ENCODE measurements at regions not wholly inside any gene's neighbourhood (a gene's known extent, or its start where the extent isn't known, plus 50 kb on each side); places are given as distances from the start of the nearest gene placed in this dataset.

DNA sequence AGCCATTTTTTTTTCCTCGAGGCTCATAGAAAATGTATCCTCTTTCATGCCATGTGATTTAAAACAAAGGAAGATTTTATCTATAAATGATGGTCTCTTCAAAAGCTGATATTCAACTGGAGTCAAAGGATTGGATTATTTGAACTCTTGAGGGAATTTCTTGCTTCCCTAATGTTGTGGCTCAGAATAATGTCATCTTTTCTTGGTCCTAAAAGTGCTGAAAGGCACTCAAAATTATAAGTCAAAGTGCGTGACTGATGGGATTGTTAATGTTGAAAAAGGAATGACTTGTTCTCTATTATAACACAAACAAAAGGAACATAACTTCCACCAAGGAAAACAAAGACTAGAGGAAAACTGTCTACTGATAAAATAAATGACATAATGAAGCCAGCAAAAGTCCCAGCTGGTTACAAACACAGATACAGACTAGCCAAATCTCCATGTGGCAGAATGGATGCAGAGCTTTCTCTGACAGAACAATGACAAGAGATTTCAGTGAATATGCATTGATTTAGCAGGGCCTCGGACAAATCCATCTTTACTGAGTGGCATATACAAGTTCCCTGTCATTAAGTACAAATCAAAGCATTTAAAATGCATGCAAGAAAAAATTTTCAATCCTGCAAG, 552.6 kb downstream of the GBA3 start:
- DNase-seq (ENCODE audit: low read depth): no peak

DNA sequence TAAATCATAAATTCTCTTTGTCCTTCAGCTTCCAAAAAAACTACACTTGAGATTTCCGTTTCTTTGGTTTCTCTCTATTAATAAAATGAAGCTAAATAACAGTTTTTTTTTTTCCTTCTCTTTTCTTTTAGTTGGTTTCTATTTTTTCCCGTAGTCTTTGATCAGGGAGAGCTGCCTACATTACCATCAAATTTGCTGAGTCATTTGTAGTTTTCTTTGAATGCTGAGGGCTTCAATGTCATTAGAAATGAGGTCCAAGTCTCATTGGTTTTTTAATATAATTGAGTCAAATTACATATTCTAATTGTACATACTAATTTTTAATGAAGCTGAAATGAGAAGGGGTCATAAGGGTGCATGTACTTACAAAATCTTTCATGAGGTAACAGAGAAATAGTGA, 550.2 kb downstream of the GBA3 start:
- DNase-seq (ENCODE audit: low read depth): no peak

DNA sequence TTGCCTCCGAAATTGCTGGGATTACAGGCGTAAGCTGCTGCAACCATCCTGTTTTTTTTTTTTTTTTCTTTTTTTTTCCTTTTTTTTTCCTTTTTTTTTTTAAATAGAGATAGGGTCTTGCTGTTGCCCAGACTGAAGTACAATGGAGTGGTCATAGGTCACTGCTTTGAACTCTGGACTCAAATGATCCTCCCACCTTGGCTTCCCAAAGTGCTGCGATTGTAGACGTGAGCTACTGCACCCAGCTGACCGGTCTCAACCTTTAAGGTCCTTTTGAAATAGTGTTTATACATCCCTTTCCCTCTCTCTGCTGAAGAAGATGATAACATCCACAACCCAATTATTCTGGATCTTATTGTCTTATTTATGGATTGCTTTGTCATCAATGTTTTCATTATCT, 548.7 kb downstream of the GBA3 start:
- no peak for DNase-seq (ENCODE audit: low read depth)

DNA sequence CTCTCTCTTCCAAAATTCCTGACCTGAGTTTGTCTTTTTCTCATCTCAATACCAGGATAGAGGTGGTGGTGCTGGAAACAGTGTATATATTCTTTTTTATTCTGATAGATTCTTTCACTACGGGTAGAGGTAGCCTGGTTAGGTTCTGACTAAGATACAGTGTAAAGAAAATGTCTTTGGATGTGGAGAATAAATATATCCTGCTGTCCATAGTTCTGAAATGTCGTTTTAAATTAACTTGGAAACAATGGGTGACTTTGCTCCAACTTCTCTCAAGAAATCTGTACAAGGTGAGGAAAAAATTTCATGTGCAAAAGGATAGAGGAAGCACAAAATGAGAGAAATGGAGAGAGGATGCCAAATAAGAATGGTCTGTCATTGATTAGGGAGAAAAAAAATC, 546.1 kb downstream of the GBA3 start:
- DNase-seq (ENCODE audit: low read depth): no peak

DNA sequence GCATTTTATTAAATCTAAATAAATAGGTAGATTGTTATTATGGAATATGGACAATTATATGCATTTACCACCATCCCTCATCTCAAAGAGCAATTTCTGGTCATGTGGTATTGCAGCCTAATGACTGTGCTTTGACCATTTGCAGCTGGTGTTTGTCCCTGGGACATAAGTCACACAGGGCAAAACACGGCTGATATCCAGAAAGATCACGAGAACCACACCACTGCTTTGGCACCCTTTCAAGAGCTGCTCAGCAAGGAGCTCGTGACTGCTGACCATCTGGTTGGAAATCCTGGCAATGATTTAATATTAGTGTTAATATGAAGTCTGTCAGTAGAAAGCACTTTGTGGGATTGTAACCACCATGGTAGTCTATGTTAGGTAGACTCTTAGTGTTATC, 545.0 kb downstream of the GBA3 start:
- DNase-seq (ENCODE audit: low read depth): no peak

DNA sequence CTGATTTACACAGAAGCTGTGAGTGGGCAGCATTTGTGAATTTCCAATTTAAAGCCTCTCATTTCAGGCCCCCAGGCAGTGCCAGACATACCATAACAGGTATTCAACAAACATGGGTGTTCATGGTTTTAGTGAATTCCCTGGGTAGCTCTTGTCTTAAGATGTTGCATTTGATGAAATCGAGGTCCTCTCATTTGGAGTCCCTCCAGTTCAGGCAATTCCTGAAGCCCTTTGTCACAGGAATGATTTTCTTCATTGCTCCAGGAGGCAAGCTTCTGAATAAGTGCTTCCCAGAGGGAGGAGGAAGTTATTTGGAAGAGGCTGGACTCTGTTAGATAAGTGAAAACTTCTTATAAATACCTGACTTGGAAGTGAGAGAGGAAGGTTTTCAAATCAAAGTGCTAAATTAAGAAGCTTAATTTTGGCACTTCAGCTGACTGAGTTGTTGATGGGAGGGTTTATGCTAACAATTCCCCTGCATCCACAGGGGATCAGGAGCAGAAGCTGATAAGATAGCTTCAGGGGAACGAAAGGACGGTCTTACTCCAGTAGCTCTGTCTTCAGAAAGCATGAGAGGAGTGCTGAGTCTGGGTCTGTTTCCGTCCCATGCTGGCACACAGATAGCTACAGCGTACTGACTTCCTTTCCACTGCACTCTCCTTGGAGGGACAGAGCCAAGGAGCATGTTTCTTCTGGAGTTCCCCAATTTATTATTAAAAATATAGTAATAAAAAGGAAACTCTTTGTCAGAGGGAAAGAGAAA, 543.1 kb downstream of the GBA3 start:
- DNase-seq (ENCODE audit: low read depth): no peak

DNA sequence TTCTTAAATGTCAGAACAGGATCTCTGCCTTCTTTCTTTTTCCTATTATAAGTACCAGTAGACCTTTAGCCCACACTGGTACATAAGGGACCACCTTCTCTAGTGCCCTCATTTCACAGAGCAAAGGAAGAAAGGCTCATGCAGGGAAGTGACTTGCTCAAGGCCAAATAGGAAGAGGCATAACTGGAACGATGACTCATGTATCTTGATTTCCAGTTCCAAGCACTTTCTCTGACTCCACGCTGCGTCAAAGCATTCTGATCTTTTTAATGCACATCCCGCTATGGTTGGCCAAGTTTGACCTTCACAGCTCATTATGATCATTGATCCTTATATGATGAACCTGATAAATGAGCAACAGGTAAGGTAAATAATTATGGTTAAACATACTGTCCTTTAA, 542.0 kb downstream of the GBA3 start:
- DNase-seq (ENCODE audit: low read depth): no peak

DNA sequence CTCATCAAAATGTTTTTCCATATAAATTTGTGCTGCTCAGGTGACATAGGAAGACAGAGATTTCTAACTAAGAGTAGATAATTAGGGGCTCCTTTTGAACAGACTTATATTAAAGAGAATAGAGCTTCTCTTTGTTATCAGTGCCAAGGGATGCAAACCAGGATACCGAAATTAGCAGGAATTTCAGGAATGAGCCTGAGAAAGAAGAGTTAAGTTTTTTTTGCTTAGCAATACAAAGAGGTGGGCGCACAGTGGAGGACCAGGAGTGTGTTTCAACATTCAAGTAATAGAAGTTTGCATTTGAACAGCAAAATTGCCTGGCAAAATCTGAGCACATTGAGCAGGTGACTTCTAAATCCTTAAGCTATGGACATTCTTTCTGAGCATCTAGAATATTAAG, 541.3 kb downstream of the GBA3 start:
- no peak for DNase-seq (ENCODE audit: low read depth)

DNA sequence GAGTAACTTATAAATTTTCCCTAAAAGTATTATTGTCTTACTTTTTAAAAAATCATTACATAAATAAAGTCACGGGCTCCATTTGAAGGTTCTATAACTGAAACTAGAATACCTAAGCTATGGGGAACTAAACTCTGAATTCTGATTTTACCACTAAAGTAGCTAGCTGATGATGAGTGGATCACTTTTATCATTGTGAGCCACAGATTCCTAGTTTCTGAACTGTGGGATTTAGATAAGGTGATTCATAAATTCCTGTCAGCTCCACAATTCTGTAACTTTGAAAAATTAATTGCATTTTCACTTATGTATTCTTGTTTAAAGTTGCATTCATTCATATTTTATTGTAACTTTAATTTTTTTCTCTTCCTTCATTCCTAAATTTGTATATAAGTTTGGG, 540.9 kb downstream of the GBA3 start:
- DNase-seq (ENCODE audit: low read depth): no peak

DNA sequence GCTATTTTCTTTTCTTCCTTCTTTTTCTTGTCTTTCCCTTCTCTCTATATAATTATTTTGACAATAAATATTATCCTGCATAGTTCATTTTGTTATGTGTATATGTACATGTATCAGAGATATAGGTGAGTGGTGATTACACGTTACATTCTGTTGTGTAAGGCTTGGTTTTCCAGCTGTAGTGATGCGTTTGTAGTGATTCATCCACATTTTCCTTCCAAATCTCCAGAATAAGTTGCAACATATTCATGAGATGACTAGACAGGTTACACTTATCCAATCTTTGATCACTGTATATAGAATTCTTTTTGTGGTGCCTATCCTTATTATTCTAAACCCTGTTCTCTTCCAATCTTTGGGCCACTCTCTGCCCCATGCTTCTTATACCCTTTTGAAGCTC, 540.2 kb downstream of the GBA3 start:
- DNase-seq (ENCODE audit: low read depth): no peak

DNA sequence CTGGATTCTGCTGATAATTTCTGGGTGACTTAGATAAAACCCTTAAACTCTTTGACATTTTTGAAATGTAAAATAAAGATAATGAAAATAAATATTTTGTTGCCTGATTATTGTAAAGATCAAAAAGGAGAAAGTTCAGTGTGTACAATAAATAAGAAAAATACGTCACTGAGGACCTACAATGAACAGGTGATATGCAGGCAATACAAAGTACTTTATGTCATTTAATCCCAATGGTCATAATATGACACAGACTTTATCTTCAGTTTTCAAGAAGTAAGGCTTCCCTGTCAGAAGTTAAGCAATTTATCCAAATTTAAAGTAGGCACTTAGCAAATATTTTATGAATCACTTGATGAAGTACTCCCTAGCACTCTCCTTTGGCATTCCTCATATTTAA, 532.8 kb downstream of the GBA3 start:
- DNase-seq (ENCODE audit: low read depth): no peak

DNA sequence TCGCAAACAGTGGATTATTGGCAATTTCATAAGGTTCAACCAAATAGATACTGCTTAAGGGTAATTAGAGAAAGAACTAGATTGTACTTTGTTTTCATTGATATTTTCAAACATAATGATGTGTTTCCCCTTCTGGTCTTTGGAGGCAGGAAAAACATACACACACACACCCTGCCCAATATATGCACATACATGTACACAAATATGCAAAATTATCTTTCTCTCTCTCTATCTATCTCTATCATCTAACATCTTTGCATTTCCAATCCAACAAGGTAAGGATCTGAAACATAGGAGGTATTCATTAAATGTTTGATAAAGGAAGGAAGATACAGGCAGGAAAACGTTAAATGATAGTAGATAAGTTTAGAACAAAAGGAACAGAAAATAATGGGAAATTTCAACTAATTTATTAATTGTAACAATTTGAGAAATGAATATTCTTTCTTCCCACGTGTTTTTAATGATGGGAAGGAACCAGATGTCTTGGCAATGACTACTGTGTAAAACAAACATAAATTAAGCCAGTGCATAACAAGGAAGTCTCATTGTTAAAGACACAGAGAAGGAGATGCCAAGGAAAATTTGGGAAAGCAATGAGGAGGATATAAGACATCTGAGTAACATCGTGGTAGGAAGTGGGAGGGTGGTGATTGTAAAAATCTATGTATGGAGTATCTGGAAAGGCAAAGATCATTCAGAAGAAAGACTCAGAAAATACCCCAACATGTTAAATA, 532.1 kb downstream of the GBA3 start:
- DNase-seq (ENCODE audit: low read depth): no peak

DNA sequence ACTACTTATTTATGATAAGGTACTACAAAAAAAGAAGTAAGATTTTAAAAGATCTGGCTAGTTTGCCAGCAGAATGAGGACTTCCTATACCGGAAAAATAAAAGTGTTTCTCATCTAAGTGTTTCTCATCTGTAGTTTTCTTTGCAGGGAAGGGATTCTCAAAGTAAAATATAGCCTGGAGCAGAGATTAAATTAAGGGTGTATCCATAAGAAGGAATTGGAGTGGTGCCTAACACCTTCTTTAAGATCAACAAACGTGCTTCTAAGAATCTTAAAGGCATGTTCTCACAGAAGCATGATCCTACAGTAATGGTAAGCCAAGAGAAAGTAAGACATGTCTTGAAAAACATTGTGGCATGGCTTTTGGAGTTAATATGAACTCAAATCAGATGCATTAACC, 528.2 kb downstream of the GBA3 start:
- no peak for DNase-seq (ENCODE audit: low read depth)

DNA sequence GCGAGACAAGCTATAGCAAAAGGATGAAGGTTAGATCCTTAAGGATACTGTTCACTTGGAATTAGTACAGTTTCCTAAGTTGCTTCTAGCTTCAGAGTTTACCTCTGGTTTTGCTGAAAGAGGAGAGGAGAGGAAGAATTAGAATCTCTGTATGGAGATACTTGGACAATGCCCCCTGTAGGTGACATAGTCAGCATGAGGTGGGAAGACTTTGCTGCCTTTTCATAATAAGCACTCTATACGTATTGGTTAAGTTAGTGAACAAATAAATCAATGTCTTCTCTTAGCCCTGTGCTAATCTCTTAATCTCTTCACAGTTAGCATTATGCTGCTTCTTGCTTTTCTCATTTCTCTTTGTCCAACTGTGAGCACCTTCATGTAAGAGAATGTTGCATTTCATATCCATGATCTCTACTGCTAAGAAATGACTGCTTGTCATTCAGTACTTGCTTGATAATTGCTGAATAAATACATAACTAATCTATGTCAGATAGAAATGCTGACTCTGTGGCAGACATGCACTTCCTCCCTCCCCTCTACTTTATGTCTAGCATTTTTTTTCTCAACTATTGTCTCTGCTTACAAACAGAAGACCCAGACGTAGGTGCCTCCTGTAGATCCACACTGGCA, 527.2 kb downstream of the GBA3 start:
- no peak for DNase-seq (ENCODE audit: low read depth)

DNA sequence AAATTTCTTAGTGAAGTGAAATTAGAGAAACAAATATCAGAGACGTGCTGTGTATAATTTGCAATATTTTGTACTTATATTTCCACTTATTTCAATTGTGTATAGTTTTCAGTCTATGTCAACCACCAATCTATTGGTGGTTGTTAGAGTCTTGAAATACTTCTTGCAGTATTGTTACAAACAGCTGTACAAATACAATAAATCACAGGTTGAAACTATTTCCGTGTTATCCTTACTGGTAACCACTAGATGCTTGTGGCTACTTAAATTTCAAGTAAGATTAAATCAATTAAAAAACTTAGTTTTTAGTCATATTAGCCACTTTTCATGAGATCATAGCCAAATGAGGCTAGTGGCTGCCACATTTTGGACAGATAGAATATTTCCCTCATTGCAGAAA, 520.5 kb downstream of the GBA3 start:
- DNase-seq (ENCODE audit: low read depth): no peak

DNA sequence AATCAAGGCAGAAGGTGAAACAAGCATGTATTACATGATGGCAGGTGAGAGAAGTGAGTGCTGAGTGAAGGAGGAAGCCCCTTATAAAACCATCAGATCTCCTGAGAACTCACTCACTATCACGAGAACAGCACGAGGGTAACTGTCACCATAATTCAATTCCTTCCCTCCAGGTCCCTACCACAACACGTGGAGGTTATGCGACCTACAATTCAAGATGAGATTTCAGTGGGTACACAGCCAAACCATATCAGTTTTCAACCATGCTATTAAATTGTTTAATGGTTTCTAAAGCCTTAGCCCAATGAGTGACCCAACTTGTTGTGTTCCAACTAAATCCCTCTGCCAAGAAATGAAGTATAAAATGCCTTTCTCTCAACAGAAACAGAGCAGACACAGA, 519.8 kb downstream of the GBA3 start:
- no peak for DNase-seq (ENCODE audit: low read depth)

DNA sequence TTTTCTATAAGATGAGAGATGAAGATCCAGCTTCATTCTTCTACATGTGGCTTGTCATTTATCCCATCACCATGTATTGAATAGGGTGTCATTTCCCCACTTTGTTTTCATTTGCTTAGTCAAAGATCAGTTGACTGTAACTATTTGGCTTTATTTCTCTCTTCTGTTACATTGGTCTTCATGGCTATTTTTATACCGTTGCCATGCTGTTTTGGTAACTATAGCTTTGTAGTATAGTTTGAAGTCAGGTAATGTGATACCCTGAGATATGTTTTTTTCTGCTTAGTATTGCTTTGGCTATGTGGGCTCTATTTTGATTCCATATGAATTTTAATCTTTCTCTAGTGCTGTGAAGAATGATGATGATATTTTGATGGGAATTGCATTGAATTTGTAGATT, 514.3 kb downstream of the GBA3 start:
- DNase-seq (ENCODE audit: low read depth): no peak

DNA sequence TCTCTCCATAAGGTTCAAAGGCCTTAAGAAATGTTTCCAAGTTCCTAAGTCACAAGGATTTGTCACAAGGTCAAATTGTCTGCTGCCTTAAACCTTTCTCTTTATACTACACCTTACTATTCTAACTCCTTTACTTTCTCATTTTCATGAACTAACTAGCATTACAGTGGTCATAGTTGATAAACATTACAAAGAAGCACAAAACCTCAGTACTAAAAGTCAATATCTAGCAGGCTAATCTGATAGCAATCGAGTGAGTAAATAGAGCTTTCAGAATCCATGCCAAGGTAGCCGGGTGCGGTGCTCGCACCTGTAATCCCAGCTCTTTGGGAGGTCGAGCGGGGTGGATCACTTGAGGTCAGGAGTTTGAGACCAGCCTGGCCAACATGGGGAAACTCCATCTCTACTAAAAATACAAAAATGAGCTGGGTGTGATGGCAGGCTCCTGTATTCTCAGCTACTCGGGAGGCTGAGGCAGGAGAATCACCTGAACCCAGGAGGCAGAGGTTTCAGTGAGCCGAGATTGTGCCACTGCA, 510.0 kb downstream of the GBA3 start:
- no peak for DNase-seq (ENCODE audit: low read depth)

DNA sequence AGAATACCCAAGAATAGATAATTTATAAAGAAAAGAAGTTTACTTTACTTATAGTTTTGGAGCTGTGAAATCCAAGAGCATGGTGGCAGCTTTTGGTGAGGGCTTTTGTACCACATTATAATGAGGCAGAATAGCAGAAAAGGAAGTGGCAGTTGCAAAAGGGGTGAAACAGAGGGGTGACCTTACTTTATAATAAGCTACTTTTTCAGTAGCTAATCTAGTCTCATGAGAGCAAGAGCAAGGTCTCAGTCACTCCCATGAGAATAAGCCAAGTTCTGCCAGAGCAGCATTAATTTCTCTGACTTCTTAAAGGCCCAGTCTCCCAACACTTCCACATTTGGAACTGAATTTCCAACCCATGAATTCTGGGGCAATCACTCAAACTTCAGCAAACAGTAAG, 502.0 kb downstream of the GBA3 start:
- DNase-seq (ENCODE audit: low read depth): no peak

DNA sequence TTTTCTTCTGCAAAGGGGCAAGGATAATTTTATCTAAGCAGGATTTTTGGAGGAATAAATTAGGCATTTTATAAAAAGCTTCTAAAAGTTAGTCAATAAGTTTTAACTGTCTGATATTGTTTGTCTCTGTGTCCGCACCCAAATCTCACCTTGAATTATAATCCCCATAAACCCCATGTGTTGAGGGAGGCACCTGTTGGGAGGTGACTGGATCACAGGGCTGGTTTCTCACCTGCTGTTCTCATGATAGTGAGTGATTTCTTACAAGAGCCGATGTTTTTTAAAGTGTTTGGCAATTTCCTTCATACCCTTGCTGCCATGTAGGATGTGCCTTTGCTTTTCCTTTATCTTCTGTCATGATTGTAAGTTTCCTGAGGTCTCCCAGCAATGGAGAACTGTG, 481.4 kb downstream of the GBA3 start:
- DNase-seq (ENCODE audit: low read depth): no peak

DNA sequence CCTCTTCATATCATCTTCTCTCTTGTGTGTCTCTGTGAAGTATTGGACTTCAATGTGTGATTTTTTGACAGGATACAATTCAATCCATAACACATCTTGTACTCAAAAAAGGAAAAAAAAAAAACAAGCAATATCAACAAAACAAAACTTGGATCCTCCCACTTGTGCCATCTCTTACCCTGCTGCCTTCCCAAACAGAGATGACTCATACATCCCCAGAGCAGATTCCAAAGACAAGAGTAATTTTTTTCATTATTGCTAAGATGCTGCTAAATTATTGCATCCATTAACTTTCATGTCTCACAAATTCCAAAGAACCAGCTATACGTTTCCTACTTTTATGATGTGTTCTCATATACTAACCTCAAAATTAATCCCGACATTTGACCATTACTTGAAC, 479.2 kb downstream of the GBA3 start:
- no peak for DNase-seq (ENCODE audit: low read depth)

DNA sequence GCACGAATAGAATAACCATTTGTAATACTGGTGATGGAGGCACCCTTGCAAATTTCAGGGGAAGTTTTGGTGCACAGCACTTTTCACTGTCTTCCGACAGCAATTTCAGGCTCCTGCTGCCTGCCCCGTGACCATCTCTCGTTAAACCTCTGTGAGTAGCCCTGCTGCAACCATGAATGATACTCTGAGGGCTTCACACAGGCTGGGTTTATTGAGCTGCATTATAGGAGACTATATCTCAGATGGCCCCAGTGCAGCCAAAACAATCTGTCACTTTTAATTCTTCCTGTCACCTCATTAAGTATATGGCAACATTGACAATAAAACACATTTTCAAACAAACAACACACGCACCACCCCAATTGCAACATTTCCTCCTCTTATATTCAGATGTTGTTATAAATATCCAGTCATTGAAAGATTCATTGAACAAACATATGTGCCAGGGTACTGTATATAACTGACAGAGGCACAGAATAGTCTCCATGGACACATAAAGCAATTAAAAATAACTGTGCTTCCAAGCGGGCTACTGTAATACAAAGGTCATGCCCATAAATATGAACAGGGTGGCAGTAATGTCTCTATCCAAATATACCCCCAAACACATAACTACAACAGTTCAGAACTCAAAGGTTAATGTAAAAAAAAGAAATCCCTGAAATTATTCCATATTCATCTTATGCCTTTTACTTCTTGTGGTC, 477.0 kb downstream of the GBA3 start:
- DNase-seq (ENCODE audit: low read depth): no peak

Data from activated T-cell treated with anti-CD3 and anti-CD28 coated beads for 24 hours (primary cell).